Stimulated activated CD4-positive, alpha-beta T cell treated with anti-CD3 and anti-CD28 coated beads, Interleukin-4, amount 100 ng/mL, for 48 hours (primary cell): ENCODE measurements at regions not wholly inside any gene's neighbourhood (a gene's known extent, or its start where the extent isn't known, plus 50 kb on each side); places are given as distances from the start of the nearest gene placed in this dataset.
A peak's percentile ranks its signal among the peaks of the same experiment; 100 is the strongest.
"Not testable (repeated sequence)": the region's sequence is repeated elsewhere in the genome, so short reads cannot be mapped to it uniquely, and the experiment has no call there.

Experiments
- DNase-seq, 2 donors: peaks; one replicate each; pipeline ENCODE4 v3.0.0-alpha.2; 2020; ENCODE audit warnings: low read depth in 2 of 2

GRCh38 chr2:11922294-11922693 is 175.9 kb downstream of the LPIN1 start:
- no peak for DNase-seq

- DNase-seq = no peak
These were observed 177.5 kb downstream of the LPIN1 start for GRCh38 chr2:11923935-11924334.

GRCh38 chr2:11925295-11926066 is 179.0 kb downstream of the LPIN1 start:
- DNase-seq = no peak

GRCh38 chr2:11930211-11930761 is 183.9 kb downstream of the LPIN1 start:
- no peak for DNase-seq

GRCh38 chr2:11932048-11932512 is 185.6 kb downstream of the LPIN1 start:
- DNase-seq = no peak

- DNase-seq = no peak
These were observed 186.5 kb downstream of the LPIN1 start for GRCh38 chr2:11932962-11933361.

- DNase-seq = no peak
These were observed 187.4 kb downstream of the LPIN1 start for GRCh38 chr2:11933854-11934253.

GRCh38 chr2:11936761-11937160 is 190.3 kb downstream of the LPIN1 start:
- no peak for DNase-seq

- no peak for DNase-seq
These were observed 191.8 kb downstream of the LPIN1 start for GRCh38 chr2:11938196-11938595.

GRCh38 chr2:11939523-11939922 is 193.1 kb downstream of the LPIN1 start:
- DNase-seq = no peak

GRCh38 chr2:11940121-11940743 is 193.8 kb downstream of the LPIN1 start:
- no peak for DNase-seq

- DNase-seq = no peak
These were observed 194.4 kb downstream of the LPIN1 start for GRCh38 chr2:11940799-11941198.

GRCh38 chr2:11941201-11942177 is 195.1 kb downstream of the LPIN1 start:
- no peak for DNase-seq

GRCh38 chr2:11942178-11942569 is 195.7 kb downstream of the LPIN1 start:
- no peak for DNase-seq

- DNase-seq = no peak
These were observed 197.9 kb downstream of the LPIN1 start for GRCh38 chr2:11944311-11944710.

GRCh38 chr2:11945139-11946126 is 199.0 kb downstream of the LPIN1 start:
- DNase-seq = peak in 1 of 2 donors; percentile 25

- no peak for DNase-seq
These were observed 201.5 kb downstream of the LPIN1 start for GRCh38 chr2:11947956-11948355.

- DNase-seq = no peak
These were observed 203.5 kb downstream of the LPIN1 start for GRCh38 chr2:11949732-11950523.

- no peak for DNase-seq
These were observed 204.5 kb downstream of the LPIN1 start for GRCh38 chr2:11950896-11951295.

- DNase-seq = not testable (repeated sequence)
These were observed 205.1 kb downstream of the LPIN1 start for GRCh38 chr2:11951492-11951891.
